ENCODE measurements at regions not wholly inside any gene's neighbourhood (a gene's known extent, or its start where the extent isn't known, plus 50 kb on each side); places are given as distances from the start of the nearest gene placed in this dataset.

DNA sequence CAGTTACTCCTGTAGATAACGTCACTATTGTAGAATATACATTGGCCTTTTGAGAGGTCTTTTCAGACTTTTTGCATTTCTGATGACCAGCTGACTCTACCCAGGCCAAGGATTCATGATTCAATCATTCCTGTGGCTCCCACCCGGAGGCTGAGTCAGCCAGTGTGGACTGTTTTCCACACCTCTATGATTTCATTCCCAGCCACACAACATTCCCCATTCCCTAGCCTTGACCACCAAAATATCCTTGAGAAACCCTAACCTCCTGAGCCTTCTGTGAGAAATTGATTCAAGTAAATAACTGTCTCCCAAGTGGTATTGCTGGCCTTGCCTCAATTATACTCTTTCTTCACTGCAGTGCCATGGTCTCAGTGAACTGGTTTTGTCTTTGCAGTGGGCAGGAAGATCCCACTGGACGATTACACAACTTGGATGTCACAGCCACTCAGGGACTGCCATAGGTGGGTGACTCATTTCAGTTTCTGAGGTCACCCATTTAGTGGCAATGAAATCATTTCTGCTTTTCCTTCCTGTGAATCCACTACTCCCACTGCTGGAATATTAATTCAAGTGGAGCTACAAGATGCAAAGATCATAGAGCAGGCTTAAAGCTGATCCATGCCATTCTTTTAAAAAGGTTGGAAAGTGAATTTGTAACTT lies 518.6 kb upstream of the ZP4 start (continued):
- TF ChIP-seq EGR1 (IDR thresholded peaks at IDR 0.05; ENCODE audit: low read depth in 2 of 2) (no peak), ZBTB33 (IDR thresholded peaks at IDR 0.05) (no peak), FOXA1 (IDR thresholded peaks at IDR 0.05) (no peak), SP1 (IDR thresholded peaks at IDR 0.05) (no peak), GABPA (IDR thresholded peaks at IDR 0.05 in 1 of 2, conservative IDR thresholded peaks at IDR 0.05 in 1 of 2) (no peak), TAF1 (conservative IDR thresholded peaks at IDR 0.05) (no peak)

GRCh38 chr1:238408737-238409136 lies 518.0 kb upstream of the ZP4 start:
- H3K4me1 ChIP-seq (ENCODE audit: control insufficient read depth in 4 of 4, insufficient read depth in 4 of 4, low read length in 3 of 4) = no peaks in the 10 kb centered on the region
- H3K4me3 ChIP-seq (ENCODE audit: low read depth in 1 of 3, low read length in 3 of 3) = no peak overlapping the region
- H3K27me3 ChIP-seq (ENCODE audit: control insufficient read depth in 4 of 4, insufficient read depth in 4 of 4, low read length in 3 of 4) = no peaks in the 10 kb centered on the region
- H3K36me3 ChIP-seq (ENCODE audit: control insufficient read depth in 4 of 4, insufficient read depth in 3 of 4, low read depth in 1 of 4, low read length in 3 of 4) = no peaks in the 10 kb centered on the region
- 95% methylated on average over 3 of the region's 3 CpGs for WGBS
- no peak overlapping the region for H3K27ac ChIP-seq (ENCODE audit: low read depth in 1 of 2, low read length in 2 of 2)
- H3K9ac ChIP-seq (ENCODE audit: low read depth in 1 of 2, low read length in 2 of 2) = no peak overlapping the region
- DNase-seq (ENCODE audit: low spot score) = no peak
- TF ChIP-seq, protein P1, sequence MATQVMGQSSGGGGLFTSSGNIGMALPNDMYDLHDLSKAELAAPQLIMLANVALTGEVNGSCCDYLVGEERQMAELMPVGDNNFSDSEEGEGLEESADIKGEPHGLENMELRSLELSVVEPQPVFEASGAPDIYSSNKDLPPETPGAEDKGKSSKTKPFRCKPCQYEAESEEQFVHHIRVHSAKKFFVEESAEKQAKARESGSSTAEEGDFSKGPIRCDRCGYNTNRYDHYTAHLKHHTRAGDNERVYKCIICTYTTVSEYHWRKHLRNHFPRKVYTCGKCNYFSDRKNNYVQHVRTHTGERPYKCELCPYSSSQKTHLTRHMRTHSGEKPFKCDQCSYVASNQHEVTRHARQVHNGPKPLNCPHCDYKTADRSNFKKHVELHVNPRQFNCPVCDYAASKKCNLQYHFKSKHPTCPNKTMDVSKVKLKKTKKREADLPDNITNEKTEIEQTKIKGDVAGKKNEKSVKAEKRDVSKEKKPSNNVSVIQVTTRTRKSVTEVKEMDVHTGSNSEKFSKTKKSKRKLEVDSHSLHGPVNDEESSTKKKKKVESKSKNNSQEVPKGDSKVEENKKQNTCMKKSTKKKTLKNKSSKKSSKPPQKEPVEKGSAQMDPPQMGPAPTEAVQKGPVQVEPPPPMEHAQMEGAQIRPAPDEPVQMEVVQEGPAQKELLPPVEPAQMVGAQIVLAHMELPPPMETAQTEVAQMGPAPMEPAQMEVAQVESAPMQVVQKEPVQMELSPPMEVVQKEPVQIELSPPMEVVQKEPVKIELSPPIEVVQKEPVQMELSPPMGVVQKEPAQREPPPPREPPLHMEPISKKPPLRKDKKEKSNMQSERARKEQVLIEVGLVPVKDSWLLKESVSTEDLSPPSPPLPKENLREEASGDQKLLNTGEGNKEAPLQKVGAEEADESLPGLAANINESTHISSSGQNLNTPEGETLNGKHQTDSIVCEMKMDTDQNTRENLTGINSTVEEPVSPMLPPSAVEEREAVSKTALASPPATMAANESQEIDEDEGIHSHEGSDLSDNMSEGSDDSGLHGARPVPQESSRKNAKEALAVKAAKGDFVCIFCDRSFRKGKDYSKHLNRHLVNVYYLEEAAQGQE (IDR thresholded peaks at IDR 0.05) = no peak
- TF ChIP-seq HNF4A (conservative IDR thresholded peaks at IDR 0.05) (no peak), GABPA (IDR thresholded peaks at IDR 0.05 in 1 of 2, conservative IDR thresholded peaks at IDR 0.05 in 1 of 2) (no peak), MAX (IDR thresholded peaks at IDR 0.05) (no peak)
- H3K9me3 ChIP-seq (ENCODE audit: control insufficient read depth in 4 of 4, low read length in 3 of 4) = no peaks in the 10 kb centered on the region

GRCh38 chr1:238406098-238406860 lies 515.6 kb upstream of the ZP4 start:
- no peak overlapping the region for H3K27ac ChIP-seq (ENCODE audit: low read depth in 1 of 2, low read length in 2 of 2)
- no peak for DNase-seq (ENCODE audit: low spot score)
- 81% methylated on average over 3 of the region's 3 CpGs for WGBS
- H3K9me3 ChIP-seq (ENCODE audit: control insufficient read depth in 4 of 4, low read length in 3 of 4) = no peaks in the 10 kb centered on the region
- H3K4me1 ChIP-seq (ENCODE audit: control insufficient read depth in 4 of 4, insufficient read depth in 4 of 4, low read length in 3 of 4) = no peaks in the 10 kb centered on the region
- no peak overlapping the region for H3K4me3 ChIP-seq (ENCODE audit: low read depth in 1 of 3, low read length in 3 of 3)
- no peaks in the 10 kb centered on the region for H3K36me3 ChIP-seq (ENCODE audit: control insufficient read depth in 4 of 4, insufficient read depth in 3 of 4, low read depth in 1 of 4, low read length in 3 of 4)
- no peak overlapping the region for H3K9ac ChIP-seq (ENCODE audit: low read depth in 1 of 2, low read length in 2 of 2)
- H3K27me3 ChIP-seq (ENCODE audit: control insufficient read depth in 4 of 4, insufficient read depth in 4 of 4, low read length in 3 of 4) = no peaks in the 10 kb centered on the region
- no peak for TF ChIP-seq HNF4A (conservative IDR thresholded peaks at IDR 0.05)
- TF ChIP-seq SP1 (IDR thresholded peaks at IDR 0.05) = no peak
- TF ChIP-seq, protein P1 (IDR thresholded peaks at IDR 0.05) = no peak
- TF ChIP-seq MAX (IDR thresholded peaks at IDR 0.05) = no peak
- no peak for TF ChIP-seq NR2F2 (IDR thresholded peaks at IDR 0.05)
- no peak for TF ChIP-seq FOXA1 (IDR thresholded peaks at IDR 0.05)
- no peak for TF ChIP-seq RXRA (IDR thresholded peaks at IDR 0.05)
- no peak for TF ChIP-seq TAF1 (conservative IDR thresholded peaks at IDR 0.05)
